A172 (cell line): ENCODE measurements at regions not wholly inside any gene's neighbourhood (a gene's known extent, or its start where the extent isn't known, plus 50 kb on each side); places are given as distances from the start of the nearest gene placed in this dataset.
A peak's percentile ranks its signal among the peaks of the same experiment; 100 is the strongest.

Experiments
- DNase-seq: peaks from one replicate; pipeline ENCODE4 v3.0.0-alpha.2; 2015; ENCODE audit warnings: low spot score

- no peak for DNase-seq
Measured at GRCh38 chr6:147035886-147036285, 168.3 kb upstream of the STXBP5 start.

- DNase-seq = no peak
Measured at GRCh38 chr6:147037881-147038280, 166.3 kb upstream of the STXBP5 start.

- DNase-seq = no peak
Measured at GRCh38 chr6:147040121-147040910, 163.9 kb upstream of the STXBP5 start.

- no peak for DNase-seq
Measured at GRCh38 chr6:147042679-147043078, 161.5 kb upstream of the STXBP5 start.

- DNase-seq = no peak
Measured at GRCh38 chr6:147043994-147044477, 160.2 kb upstream of the STXBP5 start.

- no peak for DNase-seq
Measured at GRCh38 chr6:147046141-147046877, 157.9 kb upstream of the STXBP5 start.

- no peak for DNase-seq
Measured at GRCh38 chr6:147048930-147049329, 155.3 kb upstream of the STXBP5 start.

- DNase-seq = no peak
Measured at GRCh38 chr6:147053311-147053921, 150.8 kb upstream of the STXBP5 start.

GRCh38 chr6:147054158-147054557 lies 150.1 kb upstream of the STXBP5 start:
- DNase-seq = no peak

GRCh38 chr6:147054871-147055270 lies 149.3 kb upstream of the STXBP5 start:
- no peak for DNase-seq

GRCh38 chr6:147055821-147056392 lies 148.3 kb upstream of the STXBP5 start:
- no peak for DNase-seq

- no peak for DNase-seq
Measured at GRCh38 chr6:147057188-147057587, 147.0 kb upstream of the STXBP5 start.

- no peak for DNase-seq
Measured at GRCh38 chr6:147057705-147058342, 146.4 kb upstream of the STXBP5 start.

GRCh38 chr6:147058786-147059385 lies 145.3 kb upstream of the STXBP5 start:
- no peak for DNase-seq

GRCh38 chr6:147060636-147061035 lies 143.6 kb upstream of the STXBP5 start:
- DNase-seq = no peak

GRCh38 chr6:147061252-147061651 lies 143.0 kb upstream of the STXBP5 start:
- no peak for DNase-seq

- DNase-seq = peak; percentile 86
Measured at GRCh38 chr6:147063469-147064031, 140.7 kb upstream of the STXBP5 start.

GRCh38 chr6:147065786-147066185 lies 138.4 kb upstream of the STXBP5 start:
- DNase-seq = no peak

GRCh38 chr6:147067184-147067583 lies 137.0 kb upstream of the STXBP5 start:
- DNase-seq = no peak

- DNase-seq = no peak
Measured at GRCh38 chr6:147071776-147072175, 132.4 kb upstream of the STXBP5 start.

- no peak for DNase-seq
Measured at GRCh38 chr6:147075381-147075780, 128.8 kb upstream of the STXBP5 start.
